ENCODE measurements at regions not wholly inside any gene's neighbourhood (a gene's known extent, or its start where the extent isn't known, plus 50 kb on each side); places are given as distances from the start of the nearest gene placed in this dataset.

GRCh38 chr5:124512952-124513632 is 233.3 kb downstream of the ZNF608 start:
- no peak for TF ChIP-seq CTCF (IDR thresholded peaks at IDR 0.05)
- no peak for TF ChIP-seq ZFX (IDR thresholded peaks at IDR 0.05; ENCODE audit: borderline replicate concordance)

Data from 22Rv1 (cell line).